ENCODE measurements at regions not wholly inside any gene's neighbourhood (a gene's known extent, or its start where the extent isn't known, plus 50 kb on each side); places are given as distances from the start of the nearest gene placed in this dataset.

DNA sequence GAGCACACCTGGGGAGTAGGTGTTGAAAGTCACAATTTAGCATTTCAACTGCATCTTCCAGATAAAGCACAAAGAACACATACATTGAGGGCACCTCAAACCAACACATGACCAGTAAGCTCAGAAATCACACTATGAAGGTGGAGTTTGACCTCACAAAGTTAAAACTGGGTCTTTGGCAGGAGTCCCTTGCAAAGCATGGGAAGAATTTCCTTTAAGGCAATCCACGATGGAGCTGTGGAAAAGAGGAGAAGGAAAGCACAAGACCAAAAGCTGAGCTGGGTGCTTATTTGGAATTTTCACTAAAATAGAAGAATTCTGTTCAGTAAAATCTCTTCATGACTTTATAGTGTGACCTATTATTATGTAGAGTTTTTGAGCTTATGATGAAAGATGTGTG, 212.9 kb upstream of the APCDD1 start:
- TF ChIP-seq POLR2A (IDR thresholded peaks at IDR 0.05; ENCODE audit: low read length), result no peak
- no peak for TF ChIP-seq GATA1 (IDR thresholded peaks at IDR 0.05; ENCODE audit: low read depth, low read length)

All from erythroblast (primary cell).